HL-60 (cell line): ENCODE measurements at regions not wholly inside any gene's neighbourhood (a gene's known extent, or its start where the extent isn't known, plus 50 kb on each side); places are given as distances from the start of the nearest gene placed in this dataset.

Source experiments
- GABPA ChIP-seq: IDR thresholded peaks from 2 replicates; pipeline ENCODE4 v1.6.1; 2012; ENCODE audit warnings: low read depth
- POLR2AphosphoS5 ChIP-seq: IDR thresholded peaks from 2 replicates; pipeline ENCODE4 v1.6.1; 2012; ENCODE audit warnings: low read depth
- SPI1 ChIP-seq: IDR thresholded peaks from 2 replicates; pipeline ENCODE4 v1.6.1; 2012; ENCODE audit warnings: low read depth, mild to moderate bottlenecking, borderline replicate concordance
- TF ChIP-seq, protein P1 (sequence below): IDR thresholded peaks from one replicate; pipeline ENCODE4 v1.5.1; 2011; ENCODE audit warnings: low read length, control low read depth, inconsistent platforms; ENCODE audit not compliant: insufficient read depth
- TF ChIP-seq, protein P2 (sequence below): IDR thresholded peaks from 2 replicates; pipeline ENCODE4 v1.6.1; 2012; ENCODE audit warnings: low read depth; ENCODE audit not compliant: insufficient replicate concordance

DNA sequence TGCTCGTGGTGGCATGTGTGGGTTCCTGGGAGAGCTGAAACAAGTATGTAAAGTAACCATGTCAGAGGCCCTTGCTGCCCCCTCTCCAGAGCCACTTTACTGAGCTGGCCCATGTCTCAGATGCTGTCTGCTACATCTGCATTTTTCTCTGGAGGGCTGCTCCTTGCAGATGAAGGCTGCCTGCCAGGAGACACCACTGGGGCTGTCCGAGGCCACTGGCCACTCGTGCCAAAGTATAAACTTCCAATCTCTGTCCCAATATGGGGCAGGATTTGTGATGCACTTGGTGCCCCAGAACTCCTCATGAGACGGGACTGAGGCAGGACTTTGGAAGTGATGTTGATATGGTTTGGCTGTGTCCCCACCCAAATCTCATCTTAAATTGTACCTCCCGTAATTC, 478.4 kb upstream of the B3GAT1 start:
- TF ChIP-seq, protein P1, sequence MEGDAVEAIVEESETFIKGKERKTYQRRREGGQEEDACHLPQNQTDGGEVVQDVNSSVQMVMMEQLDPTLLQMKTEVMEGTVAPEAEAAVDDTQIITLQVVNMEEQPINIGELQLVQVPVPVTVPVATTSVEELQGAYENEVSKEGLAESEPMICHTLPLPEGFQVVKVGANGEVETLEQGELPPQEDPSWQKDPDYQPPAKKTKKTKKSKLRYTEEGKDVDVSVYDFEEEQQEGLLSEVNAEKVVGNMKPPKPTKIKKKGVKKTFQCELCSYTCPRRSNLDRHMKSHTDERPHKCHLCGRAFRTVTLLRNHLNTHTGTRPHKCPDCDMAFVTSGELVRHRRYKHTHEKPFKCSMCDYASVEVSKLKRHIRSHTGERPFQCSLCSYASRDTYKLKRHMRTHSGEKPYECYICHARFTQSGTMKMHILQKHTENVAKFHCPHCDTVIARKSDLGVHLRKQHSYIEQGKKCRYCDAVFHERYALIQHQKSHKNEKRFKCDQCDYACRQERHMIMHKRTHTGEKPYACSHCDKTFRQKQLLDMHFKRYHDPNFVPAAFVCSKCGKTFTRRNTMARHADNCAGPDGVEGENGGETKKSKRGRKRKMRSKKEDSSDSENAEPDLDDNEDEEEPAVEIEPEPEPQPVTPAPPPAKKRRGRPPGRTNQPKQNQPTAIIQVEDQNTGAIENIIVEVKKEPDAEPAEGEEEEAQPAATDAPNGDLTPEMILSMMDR = no peak
- TF ChIP-seq POLR2AphosphoS5 (no peak), SPI1 (no peak), GABPA (no peak)
- TF ChIP-seq, protein P2, sequence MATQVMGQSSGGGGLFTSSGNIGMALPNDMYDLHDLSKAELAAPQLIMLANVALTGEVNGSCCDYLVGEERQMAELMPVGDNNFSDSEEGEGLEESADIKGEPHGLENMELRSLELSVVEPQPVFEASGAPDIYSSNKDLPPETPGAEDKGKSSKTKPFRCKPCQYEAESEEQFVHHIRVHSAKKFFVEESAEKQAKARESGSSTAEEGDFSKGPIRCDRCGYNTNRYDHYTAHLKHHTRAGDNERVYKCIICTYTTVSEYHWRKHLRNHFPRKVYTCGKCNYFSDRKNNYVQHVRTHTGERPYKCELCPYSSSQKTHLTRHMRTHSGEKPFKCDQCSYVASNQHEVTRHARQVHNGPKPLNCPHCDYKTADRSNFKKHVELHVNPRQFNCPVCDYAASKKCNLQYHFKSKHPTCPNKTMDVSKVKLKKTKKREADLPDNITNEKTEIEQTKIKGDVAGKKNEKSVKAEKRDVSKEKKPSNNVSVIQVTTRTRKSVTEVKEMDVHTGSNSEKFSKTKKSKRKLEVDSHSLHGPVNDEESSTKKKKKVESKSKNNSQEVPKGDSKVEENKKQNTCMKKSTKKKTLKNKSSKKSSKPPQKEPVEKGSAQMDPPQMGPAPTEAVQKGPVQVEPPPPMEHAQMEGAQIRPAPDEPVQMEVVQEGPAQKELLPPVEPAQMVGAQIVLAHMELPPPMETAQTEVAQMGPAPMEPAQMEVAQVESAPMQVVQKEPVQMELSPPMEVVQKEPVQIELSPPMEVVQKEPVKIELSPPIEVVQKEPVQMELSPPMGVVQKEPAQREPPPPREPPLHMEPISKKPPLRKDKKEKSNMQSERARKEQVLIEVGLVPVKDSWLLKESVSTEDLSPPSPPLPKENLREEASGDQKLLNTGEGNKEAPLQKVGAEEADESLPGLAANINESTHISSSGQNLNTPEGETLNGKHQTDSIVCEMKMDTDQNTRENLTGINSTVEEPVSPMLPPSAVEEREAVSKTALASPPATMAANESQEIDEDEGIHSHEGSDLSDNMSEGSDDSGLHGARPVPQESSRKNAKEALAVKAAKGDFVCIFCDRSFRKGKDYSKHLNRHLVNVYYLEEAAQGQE = no peak
